OCI-LY3 (cell line): ENCODE measurements at regions not wholly inside any gene's neighbourhood (a gene's known extent, or its start where the extent isn't known, plus 50 kb on each side); places are given as distances from the start of the nearest gene placed in this dataset.

ENCODE experiments used
- H2AFZ ChIP-seq: fragments of 200-600, 300-600 bp; shearing (Covaris generic); 2 replicates; pipeline ENCODE4 v1.6.0; 2014; ENCODE audit warnings: antibody characterized with exemption, low read depth, low read length
- H3K27ac ChIP-seq: fragments of 200-600, 300-600 bp; sonication (generic); 2 replicates; pipeline ENCODE4 v1.5.1; 2014; ENCODE audit warnings: mild to moderate bottlenecking, low read length, moderate library complexity, mixed read lengths
- H3K27me3 ChIP-seq: fragments of 200-600, 300-600 bp; sonication (generic); 2 replicates; pipeline ENCODE4 v1.6.1; 2014; ENCODE audit warnings: low read depth, low read length, mixed read lengths
- H3K36me3 ChIP-seq: fragments of 200-600, 300-600 bp; sonication (generic); replicated peaks from 2 replicates; pipeline ENCODE3; 2014; ENCODE audit warnings: low read depth, low read length, mixed read lengths
- H3K4me1 ChIP-seq: fragments of 300-600, 200-600 bp; sonication (generic); 2 replicates; pipeline ENCODE4 v1.6.1; 2014; ENCODE audit warnings: low read length, mixed read lengths
- H3K4me2 ChIP-seq: fragments of 200-600, 300-600 bp; sonication (generic); 2 replicates; pipeline ENCODE4 v1.6.1; 2014; ENCODE audit warnings: low read length, mixed read lengths
- H3K4me3 ChIP-seq: fragments of 300-600, 200-600 bp; sonication (generic); 2 replicates; pipeline ENCODE4 v1.5.1; 2014; ENCODE audit warnings: antibody characterized with exemption, mild to moderate bottlenecking, low read length, moderate library complexity
- H3K79me2 ChIP-seq: fragments of 300-600, 200-600 bp; shearing (Covaris generic); 2 replicates; pipeline ENCODE4 v1.6.1; 2014; ENCODE audit warnings: mild to moderate bottlenecking, low read length, mixed read lengths
- H3K9ac ChIP-seq: fragments of 300-600, 200-600 bp; shearing (Covaris generic); 2 replicates; pipeline ENCODE4 v1.6.0; 2014; ENCODE audit warnings: mild to moderate bottlenecking, low read length, moderate library complexity
- H3K9me3 ChIP-seq: fragments of 200-600, 300-600 bp; shearing (Covaris generic); 2 replicates; pipeline ENCODE4 v1.6.1; 2014; ENCODE audit warnings: low read length, mixed read lengths; ENCODE audit not compliant: insufficient read depth
- H4K20me1 ChIP-seq: fragments of 200-600, 300-600 bp; sonication (generic); 2 replicates; pipeline ENCODE4 v1.6.1; 2016; ENCODE audit warnings: low read length, mixed read lengths; ENCODE audit not compliant: insufficient read depth
- CTCF ChIP-seq: fragments of 200-600, 300-600 bp; sonication (generic); IDR thresholded peaks from 2 replicates; pipeline ENCODE4 v1.5.1; 2014; ENCODE audit warnings: antibody characterized with exemption, low read length, low read depth
- EZH2phosphoT487 ChIP-seq: fragments of 200-600 bp; shearing (Covaris generic); IDR thresholded peaks from 2 replicates; pipeline ENCODE4 v1.6.1; 2018; ENCODE audit warnings: antibody characterized with exemption, mixed run types, low read depth

- Histone ChIP-seq H4K20me1 (no peaks in the 10 kb centered on the region), H3K27ac (no peak overlapping the region), H3K9me3 (no peaks in the 10 kb centered on the region), H3K4me2 (no peak overlapping the region), H3K36me3 (no peaks in the 10 kb centered on the region), H3K4me1 (no peaks in the 10 kb centered on the region), H3K4me3 (no peak overlapping the region), H2AFZ (no peak overlapping the region), H3K27me3 (no peaks in the 10 kb centered on the region), H3K9ac (no peak overlapping the region), H3K79me2 (no peaks in the 10 kb centered on the region)
- TF ChIP-seq CTCF, result no peak
- TF ChIP-seq EZH2phosphoT487, result no peak
Measured at GRCh38 chr9:17060450-17060849, 74.4 kb upstream of the CNTLN start.

- H3K27ac ChIP-seq, result no peak overlapping the region
- no peaks in the 10 kb centered on the region for H3K79me2 ChIP-seq
- no peaks in the 10 kb centered on the region for H4K20me1 ChIP-seq
- no peaks in the 10 kb centered on the region for H3K36me3 ChIP-seq
- H3K4me2 ChIP-seq, result no peak overlapping the region
- no peak overlapping the region for H3K4me3 ChIP-seq
- no peak overlapping the region for H2AFZ ChIP-seq
- H3K9ac ChIP-seq, result no peak overlapping the region
- no peaks in the 10 kb centered on the region for H3K4me1 ChIP-seq
- TF ChIP-seq CTCF (no peak), EZH2phosphoT487 (no peak)
- H3K27me3 ChIP-seq, result no peaks in the 10 kb centered on the region
- H3K9me3 ChIP-seq, result no peaks in the 10 kb centered on the region
Measured at GRCh38 chr9:17059465-17059864, 75.4 kb upstream of the CNTLN start.

- Histone ChIP-seq H3K79me2 (no peaks in the 10 kb centered on the region), H2AFZ (no peak overlapping the region), H3K4me2 (no peak overlapping the region), H3K27me3 (no peaks in the 10 kb centered on the region), H3K27ac (no peak overlapping the region), H3K9ac (no peak overlapping the region), H3K36me3 (no peaks in the 10 kb centered on the region), H3K9me3 (no peaks in the 10 kb centered on the region), H4K20me1 (no peaks in the 10 kb centered on the region), H3K4me3 (no peak overlapping the region), H3K4me1 (no peaks in the 10 kb centered on the region)
- TF ChIP-seq CTCF (no peak), EZH2phosphoT487 (no peak)
Measured at GRCh38 chr9:17057729-17058128, 77.1 kb upstream of the CNTLN start.

GRCh38 chr9:17052626-17053025, 82.2 kb upstream of the CNTLN start:
- H2AFZ ChIP-seq, result no peak overlapping the region
- no peaks in the 10 kb centered on the region for H3K27me3 ChIP-seq
- TF ChIP-seq EZH2phosphoT487 (no peak), CTCF (no peak)
- H4K20me1 ChIP-seq, result no peaks in the 10 kb centered on the region
- H3K36me3 ChIP-seq, result no peaks in the 10 kb centered on the region
- H3K27ac ChIP-seq, result no peak overlapping the region
- H3K9ac ChIP-seq, result no peak overlapping the region
- no peaks in the 10 kb centered on the region for H3K4me1 ChIP-seq
- no peak overlapping the region for H3K4me2 ChIP-seq
- no peaks in the 10 kb centered on the region for H3K79me2 ChIP-seq
- no peaks in the 10 kb centered on the region for H3K9me3 ChIP-seq
- H3K4me3 ChIP-seq, result no peak overlapping the region
